GM06990 (cell line): ENCODE measurements at regions not wholly inside any gene's neighbourhood (a gene's known extent, or its start where the extent isn't known, plus 50 kb on each side); places are given as distances from the start of the nearest gene placed in this dataset.

Experiments
- DNase-seq: peaks from one replicate; pipeline ENCODE4 v3.0.0-alpha.2; 2011; ENCODE audit not compliant: insufficient read length; ENCODE audit errors: extremely low read depth
- H3K27me3 ChIP-seq: replicated peaks from 2 replicates; pipeline ENCODE4 v1.6.0; 2011; ENCODE audit warnings: low read length; ENCODE audit not compliant: control insufficient read depth, insufficient read depth
- H3K36me3 ChIP-seq: 2 replicates; pipeline ENCODE4 v1.5.1; 2011; ENCODE audit warnings: low read length; ENCODE audit not compliant: control insufficient read depth, insufficient read depth
- H3K4me3 ChIP-seq: replicated peaks from 2 replicates; pipeline ENCODE4 v1.5.1; 2011; ENCODE audit warnings: low read depth, mild to moderate bottlenecking, control low read depth, low read length
- TF ChIP-seq, protein P1 (sequence below): IDR thresholded peaks from 2 replicates; pipeline ENCODE4 v1.5.1; 2011; ENCODE audit warnings: low read length, control low read depth, mild to moderate bottlenecking, inconsistent platforms; ENCODE audit not compliant: insufficient read depth, poor library complexity, severe bottlenecking

- DNase-seq: no peak
- H3K27me3 ChIP-seq: no peaks in the 10 kb centered on the region
- no peaks in the 10 kb centered on the region for H3K36me3 ChIP-seq
- H3K4me3 ChIP-seq: no peak overlapping the region
- TF ChIP-seq, protein P1, sequence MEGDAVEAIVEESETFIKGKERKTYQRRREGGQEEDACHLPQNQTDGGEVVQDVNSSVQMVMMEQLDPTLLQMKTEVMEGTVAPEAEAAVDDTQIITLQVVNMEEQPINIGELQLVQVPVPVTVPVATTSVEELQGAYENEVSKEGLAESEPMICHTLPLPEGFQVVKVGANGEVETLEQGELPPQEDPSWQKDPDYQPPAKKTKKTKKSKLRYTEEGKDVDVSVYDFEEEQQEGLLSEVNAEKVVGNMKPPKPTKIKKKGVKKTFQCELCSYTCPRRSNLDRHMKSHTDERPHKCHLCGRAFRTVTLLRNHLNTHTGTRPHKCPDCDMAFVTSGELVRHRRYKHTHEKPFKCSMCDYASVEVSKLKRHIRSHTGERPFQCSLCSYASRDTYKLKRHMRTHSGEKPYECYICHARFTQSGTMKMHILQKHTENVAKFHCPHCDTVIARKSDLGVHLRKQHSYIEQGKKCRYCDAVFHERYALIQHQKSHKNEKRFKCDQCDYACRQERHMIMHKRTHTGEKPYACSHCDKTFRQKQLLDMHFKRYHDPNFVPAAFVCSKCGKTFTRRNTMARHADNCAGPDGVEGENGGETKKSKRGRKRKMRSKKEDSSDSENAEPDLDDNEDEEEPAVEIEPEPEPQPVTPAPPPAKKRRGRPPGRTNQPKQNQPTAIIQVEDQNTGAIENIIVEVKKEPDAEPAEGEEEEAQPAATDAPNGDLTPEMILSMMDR: no peak
Observed at GRCh38 chr7:1329966-1330800, 97.5 kb downstream of the UNCX start.

GRCh38 chr7:1330801-1331425 is 98.2 kb downstream of the UNCX start:
- no peak for DNase-seq
- no peaks in the 10 kb centered on the region for H3K36me3 ChIP-seq
- no peaks in the 10 kb centered on the region for H3K27me3 ChIP-seq

DNA sequence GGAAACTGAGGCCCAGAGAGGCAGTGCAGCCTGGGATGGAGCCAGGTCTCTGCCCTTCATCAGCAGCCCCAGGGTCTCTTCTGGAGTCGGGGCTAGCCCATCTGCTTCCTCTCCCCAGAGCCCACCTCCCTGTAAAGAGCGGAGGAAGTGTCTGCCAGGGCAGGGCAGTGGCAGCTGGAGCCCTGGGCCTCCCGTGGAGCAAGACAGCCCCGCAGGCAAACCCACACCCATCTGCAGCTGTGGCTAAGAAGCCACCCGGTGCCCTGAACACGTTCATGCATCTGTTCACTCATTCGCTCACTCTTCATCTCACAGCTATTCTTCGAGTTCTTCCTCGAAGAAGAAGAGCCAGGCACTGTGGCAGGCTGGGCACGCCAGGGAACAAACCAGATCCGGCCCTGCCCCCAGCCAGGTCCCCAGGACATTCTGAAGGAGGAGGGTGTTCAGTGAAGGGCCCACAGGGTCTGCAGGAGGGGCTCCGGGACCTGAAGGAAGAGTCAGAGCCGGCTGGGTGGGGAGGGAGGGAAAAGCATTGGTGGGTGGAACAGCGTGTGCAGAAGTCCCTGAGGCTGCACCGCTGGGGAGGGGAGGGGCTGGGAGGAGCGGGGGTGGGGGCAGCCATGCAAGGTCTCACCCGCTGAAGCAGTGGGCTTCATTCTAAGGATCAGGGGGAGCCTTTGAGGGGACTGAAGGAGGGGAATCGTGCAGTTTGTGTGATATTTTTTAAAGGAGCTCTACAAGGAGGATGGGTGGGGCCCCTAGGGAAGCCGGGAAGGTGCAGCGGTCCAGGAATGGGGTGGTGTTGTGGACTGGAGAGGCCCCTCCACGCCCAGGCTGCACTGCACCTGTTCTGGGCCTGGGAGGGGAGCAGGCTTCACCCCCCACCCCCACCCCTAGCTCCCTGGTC is 99.1 kb downstream of the UNCX start:
- no peaks in the 10 kb centered on the region for H3K27me3 ChIP-seq
- no peak for DNase-seq
- TF ChIP-seq, protein P1: no peak
- H3K4me3 ChIP-seq: no peak overlapping the region
- no peaks in the 10 kb centered on the region for H3K36me3 ChIP-seq

More at GRCh38 chr7:1330801-1331425, 98.2 kb downstream of the UNCX start:
- TF ChIP-seq, protein P1: no peak
- H3K4me3 ChIP-seq: no peak overlapping the region

DNA sequence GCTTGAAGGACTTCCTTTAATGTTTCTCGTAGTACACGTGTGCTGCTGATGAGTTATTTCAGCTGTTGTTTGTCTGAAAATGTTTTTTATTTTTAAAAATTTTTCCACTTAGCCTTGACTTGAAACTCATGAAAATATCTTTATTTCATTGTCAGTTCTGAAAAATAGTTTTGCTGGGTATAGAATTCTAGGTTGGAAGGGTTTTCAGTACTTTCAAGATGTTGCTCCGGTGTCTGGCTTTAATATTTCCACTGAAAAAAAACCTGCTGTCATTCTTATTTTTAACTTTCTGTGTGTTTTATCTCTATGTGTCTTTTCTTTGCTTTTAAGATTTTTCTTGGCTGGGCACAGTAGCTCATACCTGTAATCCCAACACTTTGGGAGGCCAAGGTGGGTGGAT is 103.8 kb downstream of the UNCX start:
- H3K27me3 ChIP-seq: no peaks in the 10 kb centered on the region
- no peak overlapping the region for H3K4me3 ChIP-seq
- no peak for DNase-seq
- TF ChIP-seq, protein P1: no peak
- no peaks in the 10 kb centered on the region for H3K36me3 ChIP-seq

GRCh38 chr7:1339611-1340010 is 106.9 kb downstream of the UNCX start:
- TF ChIP-seq, protein P1: no peak
- DNase-seq: no peak
- no peaks in the 10 kb centered on the region for H3K27me3 ChIP-seq
- no peak overlapping the region for H3K4me3 ChIP-seq
- no peaks in the 10 kb centered on the region for H3K36me3 ChIP-seq
